Endometrial microvascular endothelial cells (primary cell): ENCODE measurements at regions not wholly inside any gene's neighbourhood (a gene's known extent, or its start where the extent isn't known, plus 50 kb on each side); places are given as distances from the start of the nearest gene placed in this dataset.
"Not testable (repeated sequence)": the region's sequence is repeated elsewhere in the genome, so short reads cannot be mapped to it uniquely, and the experiment has no call there.

Experiments used
- in situ Hi-C: cut with HindIII; loops from 2 replicates; pipeline ENCODE4 v1.10.0; 2017; ENCODE audit warnings: low sequenced_read_pairs, low pct_unique_long_range_greater_than_20kb; ENCODE audit errors: inconsistent ontology term

GRCh38 chr21:15119486-15119885 is 54.7 kb upstream of the NRIP1 start:
- in situ Hi-C loops: no loop called here

DNA sequence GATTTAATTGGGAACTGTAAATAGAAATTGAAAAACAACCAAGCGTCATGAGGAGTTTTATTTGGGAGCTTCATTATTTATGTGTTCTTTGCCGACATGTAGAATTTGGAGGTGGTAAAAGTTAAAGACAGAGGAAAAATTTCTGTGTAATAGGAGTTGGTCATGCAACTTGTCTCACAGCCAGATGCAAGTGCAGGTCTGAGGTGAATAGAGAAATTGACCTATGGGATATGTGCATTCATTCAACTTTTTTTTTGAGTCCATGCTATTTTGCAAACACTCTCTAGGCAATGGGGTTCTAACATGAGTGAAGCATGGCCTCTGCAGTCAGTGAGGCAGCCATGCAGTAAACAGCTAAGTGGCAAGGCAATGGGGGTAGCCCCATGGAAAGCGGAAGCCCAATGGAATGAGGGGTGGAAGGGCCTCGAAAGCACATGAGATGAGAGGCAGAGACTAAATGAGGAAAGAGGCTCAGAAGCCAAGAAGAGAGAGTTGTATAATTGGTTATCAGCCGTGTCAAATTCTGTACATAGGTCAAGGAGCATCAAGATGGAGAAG is 56.4 kb upstream of the NRIP1 start:
- in situ Hi-C loops: no loop called here

GRCh38 chr21:15121655-15122120 is 56.9 kb upstream of the NRIP1 start:
- in situ Hi-C loops: no loop called here

DNA sequence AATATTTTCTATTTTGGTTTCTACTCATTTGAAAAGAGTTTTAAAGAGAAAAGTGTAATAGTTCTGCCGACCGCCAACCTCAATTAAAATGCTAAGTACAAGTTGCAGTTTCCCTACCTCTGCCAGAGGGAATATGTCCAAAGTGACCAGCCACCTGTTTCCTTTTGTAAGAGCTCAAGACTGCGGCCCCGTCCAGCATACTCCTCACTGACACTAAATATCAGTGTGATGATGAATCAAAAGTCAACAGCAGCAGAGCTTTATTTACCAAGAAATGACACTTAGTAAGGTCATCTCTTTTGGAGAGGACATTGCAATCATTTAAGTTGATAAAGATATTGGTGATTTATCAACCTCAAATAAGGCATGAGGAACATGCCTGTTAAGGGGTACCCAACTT is 57.4 kb upstream of the NRIP1 start:
- in situ Hi-C loops: no loop called here

DNA sequence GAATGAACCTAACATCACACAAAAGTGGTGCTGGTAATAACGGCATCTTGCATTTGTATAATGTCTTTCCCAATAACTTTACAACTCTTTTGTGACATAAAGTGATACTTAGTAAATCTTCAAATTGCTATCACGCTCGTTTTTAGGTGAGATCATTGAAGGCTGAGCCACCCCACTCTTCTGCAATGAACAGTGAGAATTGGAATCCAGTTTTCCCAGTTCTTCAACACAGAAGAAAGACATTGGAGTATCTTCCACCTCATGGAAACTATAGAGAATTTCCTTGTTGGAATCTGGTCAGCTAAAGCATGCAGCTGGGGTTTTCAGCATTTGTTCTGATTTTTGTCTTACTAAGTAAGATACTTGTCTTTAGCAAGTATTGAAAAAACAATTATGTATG is 59.9 kb upstream of the NRIP1 start:
- in situ Hi-C loops: no loop called here

DNA sequence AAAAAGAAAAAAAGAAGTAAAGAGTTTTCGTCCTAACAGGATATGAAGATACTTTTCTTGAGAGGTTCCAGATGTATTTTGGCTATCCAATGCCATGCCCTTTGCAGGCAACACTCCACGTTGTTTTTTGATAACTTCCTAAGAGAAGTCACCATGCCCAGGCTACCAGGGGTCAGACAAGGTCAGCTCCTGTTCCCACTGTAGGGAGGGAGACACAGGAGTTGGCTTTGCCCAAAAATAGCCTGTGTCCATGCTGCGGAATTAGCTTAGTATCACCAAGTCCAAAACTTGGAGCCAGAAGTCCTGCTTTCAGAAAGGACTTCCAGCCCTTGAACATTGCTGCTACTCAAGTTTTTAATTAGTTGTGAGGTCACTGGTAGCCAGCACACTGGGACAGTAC is 62.1 kb upstream of the NRIP1 start:
- in situ Hi-C loops: no loop called here

- in situ Hi-C loops: no loop called here
Measured at GRCh38 chr21:15127437-15127836, 62.6 kb upstream of the NRIP1 start.

GRCh38 chr21:15128267-15128666 is 63.5 kb upstream of the NRIP1 start:
- in situ Hi-C loops: no loop called here

DNA sequence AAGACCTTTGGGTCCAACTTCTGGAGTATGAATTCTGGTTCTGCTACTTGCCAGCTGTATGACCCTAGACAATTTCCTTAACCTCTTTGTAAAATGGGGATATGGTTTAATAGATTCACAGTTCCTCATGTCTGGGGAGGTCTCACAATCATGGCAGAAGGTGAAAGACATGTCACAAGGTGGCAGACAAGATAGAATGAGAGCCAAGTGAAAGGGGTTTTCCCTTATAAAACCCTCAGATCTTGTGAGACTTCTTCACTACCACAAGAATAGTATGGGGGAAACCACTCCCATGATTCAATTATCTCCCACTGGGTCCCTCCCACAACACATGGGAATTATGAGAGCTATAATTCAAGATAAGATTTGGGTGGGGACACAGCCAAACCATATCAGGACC is 63.9 kb upstream of the NRIP1 start:
- in situ Hi-C loops: not testable (repeated sequence)

DNA sequence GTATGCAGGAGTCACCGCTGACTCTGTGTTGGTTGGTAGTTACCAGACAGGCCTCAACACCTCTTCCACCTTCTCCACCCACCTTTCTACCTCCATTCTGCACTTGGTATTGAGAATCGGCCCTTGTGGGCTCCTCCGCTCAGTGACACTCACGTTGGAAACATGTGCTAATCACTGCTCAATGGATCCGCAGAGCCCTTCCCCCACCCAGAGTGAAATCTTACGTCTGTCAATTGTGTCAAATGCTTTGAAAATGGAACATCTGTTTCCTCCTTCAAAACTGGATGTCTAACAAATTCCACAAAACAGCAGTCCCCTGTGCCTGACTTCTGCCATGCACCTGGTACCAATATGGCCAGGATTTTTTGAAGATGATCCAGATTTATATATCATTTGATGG is 65.5 kb upstream of the NRIP1 start:
- in situ Hi-C loops: no loop called here

- in situ Hi-C loops: no loop called here
Measured at GRCh38 chr21:15130751-15131150, 66.0 kb upstream of the NRIP1 start.

- in situ Hi-C loops: no loop called here
Measured at GRCh38 chr21:15132781-15133180, 68.0 kb upstream of the NRIP1 start.

GRCh38 chr21:15134701-15135470 is 70.1 kb upstream of the NRIP1 start:
- in situ Hi-C loops: no loop called here

- in situ Hi-C loops: no loop called here
Measured at GRCh38 chr21:15135867-15136629, 71.2 kb upstream of the NRIP1 start.

GRCh38 chr21:15138490-15138889 is 73.7 kb upstream of the NRIP1 start:
- in situ Hi-C loops: no loop called here

GRCh38 chr21:15139898-15140297 is 75.1 kb upstream of the NRIP1 start:
- in situ Hi-C loops: no loop called here

GRCh38 chr21:15140321-15141019 is 75.7 kb upstream of the NRIP1 start:
- in situ Hi-C loops: no loop called here

DNA sequence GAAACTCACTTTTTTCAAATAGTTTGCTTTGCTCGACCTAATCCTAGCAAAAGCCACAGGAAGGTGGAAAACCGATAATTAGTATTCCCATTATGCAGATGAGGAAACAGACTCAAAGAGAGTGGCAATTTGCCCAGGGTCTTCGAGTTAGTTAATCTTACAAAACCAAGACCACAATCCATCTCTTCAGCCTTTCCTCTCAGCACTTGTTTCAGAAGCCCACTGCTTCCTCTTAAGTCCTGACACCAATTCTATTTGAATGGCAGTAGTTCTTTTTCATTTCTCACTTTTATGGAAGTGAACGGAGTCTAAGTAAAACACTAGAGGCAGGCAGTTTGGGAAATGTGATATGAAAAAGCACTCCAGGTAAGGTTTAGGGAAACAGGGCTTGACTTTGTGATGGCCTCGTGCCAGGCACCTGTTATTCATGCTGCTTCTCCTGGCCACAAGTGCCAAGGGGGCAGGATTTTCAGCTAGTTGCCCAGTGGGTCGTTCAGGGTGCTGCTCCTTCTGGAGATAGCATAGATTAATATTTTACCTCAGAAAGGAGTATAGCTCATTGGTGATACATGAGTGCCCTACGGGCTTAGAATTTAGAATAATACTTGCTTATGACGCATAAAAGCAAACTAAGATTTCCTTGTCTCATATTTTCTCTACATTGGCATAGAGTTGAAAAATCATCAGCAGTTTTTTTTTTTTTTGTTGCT is 76.6 kb upstream of the NRIP1 start:
- in situ Hi-C loops: no loop called here

- in situ Hi-C loops: no loop called here
Measured at GRCh38 chr21:15144026-15144425, 79.2 kb upstream of the NRIP1 start.
